ENCODE measurements at regions not wholly inside any gene's neighbourhood (a gene's known extent, or its start where the extent isn't known, plus 50 kb on each side); places are given as distances from the start of the nearest gene placed in this dataset.
A peak's percentile ranks its signal among the peaks of the same experiment; 100 is the strongest.

GRCh38 chr20:50258790-50259483 is 68.3 kb downstream of the CEBPB start:
- DNase-seq (ENCODE audit: low read depth): no peak

GRCh38 chr20:50259705-50260478 is 69.3 kb downstream of the CEBPB start:
- DNase-seq (ENCODE audit: low read depth): no peak

GRCh38 chr20:50260479-50261221 is 70.0 kb downstream of the CEBPB start:
- DNase-seq (ENCODE audit: low read depth): peak; percentile 65

GRCh38 chr20:50261471-50262212 is 71.0 kb downstream of the CEBPB start:
- no peak for DNase-seq (ENCODE audit: low read depth)

GRCh38 chr20:50263831-50264230 is 73.2 kb downstream of the CEBPB start:
- DNase-seq (ENCODE audit: low read depth): no peak

GRCh38 chr20:50264534-50265145 is 74.0 kb downstream of the CEBPB start:
- no peak for DNase-seq (ENCODE audit: low read depth)

- DNase-seq (ENCODE audit: low read depth): no peak
Measured at GRCh38 chr20:50265245-50265946, 74.8 kb downstream of the CEBPB start.

- no peak for DNase-seq (ENCODE audit: low read depth)
Measured at GRCh38 chr20:50266293-50267040, 75.8 kb downstream of the CEBPB start.

- peak; percentile 83 for DNase-seq (ENCODE audit: low read depth)
Measured at GRCh38 chr20:50267041-50267865, 76.6 kb downstream of the CEBPB start.

- DNase-seq (ENCODE audit: low read depth): no peak
Measured at GRCh38 chr20:50267866-50268219, 77.2 kb downstream of the CEBPB start.

GRCh38 chr20:50269091-50270033 is 78.7 kb downstream of the CEBPB start:
- no peak for DNase-seq (ENCODE audit: low read depth)

- DNase-seq (ENCODE audit: low read depth): no peak
Measured at GRCh38 chr20:50270034-50270395, 79.4 kb downstream of the CEBPB start.

GRCh38 chr20:50270569-50270968 is 79.9 kb downstream of the CEBPB start:
- no peak for DNase-seq (ENCODE audit: low read depth)

GRCh38 chr20:50271176-50271575 is 80.5 kb downstream of the CEBPB start:
- DNase-seq (ENCODE audit: low read depth): no peak

- DNase-seq (ENCODE audit: low read depth): no peak
Measured at GRCh38 chr20:50271612-50272011, 81.0 kb downstream of the CEBPB start.

GRCh38 chr20:50272030-50272723 is 81.5 kb downstream of the CEBPB start:
- DNase-seq (ENCODE audit: low read depth): no peak

GRCh38 chr20:50272724-50273446 is 82.3 kb downstream of the CEBPB start:
- no peak for DNase-seq (ENCODE audit: low read depth)
